ENCODE measurements at regions not wholly inside any gene's neighbourhood (a gene's known extent, or its start where the extent isn't known, plus 50 kb on each side); places are given as distances from the start of the nearest gene placed in this dataset.

DNA sequence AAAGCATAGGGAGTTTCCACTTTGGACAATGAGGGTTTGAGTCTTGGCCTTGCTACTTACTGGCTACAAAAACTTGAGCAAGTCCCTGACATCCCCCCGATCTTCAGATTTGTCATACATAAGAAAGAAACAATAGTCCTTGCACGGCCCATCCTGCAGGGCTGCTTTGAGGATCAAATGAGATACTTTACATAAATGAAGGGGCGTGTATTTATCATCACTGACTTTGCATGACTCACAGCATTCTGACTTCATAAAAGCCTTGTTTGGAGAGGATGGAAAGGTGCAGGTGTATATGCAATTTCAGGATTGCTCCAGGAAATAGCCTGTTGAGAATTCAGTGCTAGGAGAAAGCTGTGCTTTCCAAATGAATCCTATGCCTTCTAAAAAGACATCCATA lies 465.0 kb upstream of the MAF start:
- H3K27ac ChIP-seq = no peak overlapping the region
- TF ChIP-seq ZFX (IDR thresholded peaks at IDR 0.05) = no peak
- TF ChIP-seq, protein P1, sequence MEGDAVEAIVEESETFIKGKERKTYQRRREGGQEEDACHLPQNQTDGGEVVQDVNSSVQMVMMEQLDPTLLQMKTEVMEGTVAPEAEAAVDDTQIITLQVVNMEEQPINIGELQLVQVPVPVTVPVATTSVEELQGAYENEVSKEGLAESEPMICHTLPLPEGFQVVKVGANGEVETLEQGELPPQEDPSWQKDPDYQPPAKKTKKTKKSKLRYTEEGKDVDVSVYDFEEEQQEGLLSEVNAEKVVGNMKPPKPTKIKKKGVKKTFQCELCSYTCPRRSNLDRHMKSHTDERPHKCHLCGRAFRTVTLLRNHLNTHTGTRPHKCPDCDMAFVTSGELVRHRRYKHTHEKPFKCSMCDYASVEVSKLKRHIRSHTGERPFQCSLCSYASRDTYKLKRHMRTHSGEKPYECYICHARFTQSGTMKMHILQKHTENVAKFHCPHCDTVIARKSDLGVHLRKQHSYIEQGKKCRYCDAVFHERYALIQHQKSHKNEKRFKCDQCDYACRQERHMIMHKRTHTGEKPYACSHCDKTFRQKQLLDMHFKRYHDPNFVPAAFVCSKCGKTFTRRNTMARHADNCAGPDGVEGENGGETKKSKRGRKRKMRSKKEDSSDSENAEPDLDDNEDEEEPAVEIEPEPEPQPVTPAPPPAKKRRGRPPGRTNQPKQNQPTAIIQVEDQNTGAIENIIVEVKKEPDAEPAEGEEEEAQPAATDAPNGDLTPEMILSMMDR (conservative IDR thresholded peaks at IDR 0.05) = no peak

DNA sequence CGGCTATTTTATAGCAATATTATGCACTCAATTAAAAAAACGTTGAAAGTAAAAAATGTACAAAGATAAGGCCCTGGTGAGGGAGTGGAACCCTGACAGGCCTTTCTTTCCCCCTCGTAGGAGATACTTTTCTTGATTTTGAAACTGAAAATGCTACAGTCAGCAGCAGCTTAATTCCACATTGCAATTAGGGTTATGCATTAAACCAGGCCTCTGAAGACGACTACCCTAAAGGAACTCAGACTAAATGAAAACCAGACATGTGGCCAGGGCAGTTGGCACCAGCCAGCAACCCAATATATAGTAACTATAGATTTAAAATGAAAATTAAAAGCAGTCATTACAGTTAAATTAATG lies 463.2 kb upstream of the MAF start:
- TF ChIP-seq ZFX (IDR thresholded peaks at IDR 0.05) = no peak
- TF ChIP-seq, protein P1 (conservative IDR thresholded peaks at IDR 0.05) = no peak
- no peak overlapping the region for H3K27ac ChIP-seq

DNA sequence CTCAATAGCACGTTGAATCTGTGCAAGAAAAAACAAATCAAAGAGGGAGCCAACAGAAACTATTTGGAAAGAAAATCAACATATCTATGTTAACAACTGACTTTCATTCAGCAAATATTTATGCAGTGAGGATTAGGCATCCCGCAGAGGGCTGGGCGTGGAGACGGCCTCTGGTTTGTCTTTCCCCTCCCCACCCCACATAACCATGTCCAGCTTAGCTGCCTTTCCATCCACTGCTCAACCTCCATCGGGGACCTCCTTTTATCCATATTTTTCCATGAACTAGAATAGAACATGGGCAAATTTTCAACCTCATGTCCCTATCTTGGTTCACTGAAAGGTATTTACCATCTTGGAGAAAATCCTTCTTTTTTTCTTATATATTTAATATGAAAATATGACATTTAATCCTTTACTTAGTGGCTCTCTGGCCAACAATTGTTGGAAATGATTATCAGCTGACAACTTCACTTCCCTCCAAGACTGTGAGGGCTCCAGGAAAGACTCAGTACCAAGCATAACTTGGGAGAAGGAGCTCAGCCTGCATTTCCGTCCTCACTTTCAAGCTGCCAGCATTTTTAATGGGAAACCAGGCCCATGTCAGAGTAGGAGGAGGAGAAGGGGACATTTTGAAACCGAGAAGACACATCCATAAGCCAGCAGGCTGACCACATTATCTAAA lies 462.6 kb upstream of the MAF start:
- H3K27ac ChIP-seq = no peak overlapping the region
- no peak for TF ChIP-seq ZFX (IDR thresholded peaks at IDR 0.05)
- TF ChIP-seq, protein P1 (conservative IDR thresholded peaks at IDR 0.05) = no peak

DNA sequence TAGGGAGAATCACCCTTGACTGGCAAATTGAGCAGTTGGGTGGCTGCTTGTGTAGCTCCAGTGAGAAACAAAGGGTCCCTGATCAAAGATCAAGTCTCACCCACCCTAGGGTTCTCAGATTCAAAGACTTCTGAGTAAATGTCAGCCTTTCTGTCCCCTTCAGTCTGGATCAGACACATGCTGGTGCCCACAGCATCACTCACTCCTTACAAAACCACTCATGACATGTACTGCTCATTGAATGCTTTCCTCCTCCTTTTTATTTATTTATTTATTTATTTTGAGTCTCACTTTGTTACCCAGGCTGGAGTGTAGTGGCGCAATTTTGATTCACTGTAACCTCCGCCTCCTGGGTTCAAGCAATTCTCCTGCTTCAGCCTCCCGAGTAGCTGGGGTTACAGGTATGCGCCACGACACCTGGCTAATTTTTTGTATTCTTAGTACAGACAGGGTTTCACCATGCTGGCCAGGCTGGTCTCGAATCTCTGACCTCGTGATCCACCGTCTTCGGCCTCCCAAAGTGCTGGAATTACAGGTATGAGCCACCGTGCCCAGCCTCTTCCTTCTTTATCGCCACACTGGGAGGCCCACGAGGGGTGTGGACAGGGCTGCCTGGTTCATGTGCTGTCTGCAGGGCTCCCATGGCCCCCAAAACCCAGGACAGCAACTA lies 462.0 kb upstream of the MAF start:
- TF ChIP-seq ZFX (IDR thresholded peaks at IDR 0.05) = no peak
- TF ChIP-seq, protein P1 (conservative IDR thresholded peaks at IDR 0.05) = no peak
- H3K27ac ChIP-seq = no peak overlapping the region

DNA sequence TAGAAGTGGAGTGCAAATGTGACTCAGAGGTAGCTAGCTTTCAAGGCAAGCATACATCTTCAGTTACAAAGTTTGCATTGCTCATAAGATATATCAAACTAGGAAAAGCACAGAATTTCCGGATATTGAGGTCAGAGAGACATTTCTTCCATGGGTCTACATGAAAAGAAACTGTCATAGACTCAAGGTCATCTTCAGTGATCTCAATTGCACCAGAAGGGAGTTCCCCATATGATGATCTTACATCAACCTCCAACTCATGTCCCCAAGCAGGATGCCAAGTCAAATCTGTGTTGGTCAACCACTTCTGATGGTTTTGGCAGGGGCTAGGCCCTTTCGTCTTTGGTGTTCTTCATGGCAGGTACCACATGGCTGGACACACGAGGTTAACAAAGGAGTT lies 459.9 kb upstream of the MAF start:
- TF ChIP-seq, protein P1 (conservative IDR thresholded peaks at IDR 0.05) = no peak
- H3K27ac ChIP-seq = no peak overlapping the region

DNA sequence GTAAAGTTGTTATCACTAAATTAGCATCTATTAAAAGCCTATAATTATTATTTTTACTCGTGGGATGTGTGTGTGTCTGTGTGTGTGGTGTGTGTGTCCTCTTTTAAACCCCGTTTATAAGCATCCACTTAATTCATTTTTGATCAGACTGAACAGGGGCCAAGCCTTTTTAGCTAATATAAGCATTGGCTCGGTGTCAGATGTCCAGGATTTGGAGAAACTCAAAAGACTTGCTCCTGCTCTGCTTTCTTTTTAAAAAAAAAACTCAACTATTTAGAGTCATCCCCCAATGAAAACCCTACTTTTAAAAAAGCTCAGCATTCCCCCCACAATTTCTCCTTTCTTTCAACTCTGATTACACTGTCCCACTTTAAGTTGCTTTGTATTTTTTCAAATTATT lies 459.3 kb upstream of the MAF start:
- H3K27ac ChIP-seq = no peak overlapping the region
- no peak for TF ChIP-seq ZFX (IDR thresholded peaks at IDR 0.05)
- TF ChIP-seq, protein P1 (conservative IDR thresholded peaks at IDR 0.05) = no peak

DNA sequence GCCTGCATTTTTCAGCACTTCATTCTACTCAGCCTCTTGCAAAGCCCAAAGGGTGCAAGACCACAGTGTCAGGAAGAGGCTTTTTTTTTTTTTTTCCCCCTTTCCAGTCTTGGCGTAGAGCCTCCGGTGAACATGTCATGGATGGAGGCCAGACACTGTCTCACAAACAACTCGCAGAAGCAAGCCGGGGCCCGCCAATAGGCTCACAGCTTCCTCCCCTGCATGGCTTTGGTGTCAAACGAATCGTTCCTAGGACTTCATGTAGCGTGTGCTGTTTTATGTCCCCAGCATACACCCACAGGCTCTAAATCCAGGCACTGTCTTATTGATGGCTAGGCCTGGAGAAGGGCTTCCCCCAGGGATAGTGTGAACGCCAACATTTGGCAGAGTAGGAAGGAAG lies 457.7 kb upstream of the MAF start:
- TF ChIP-seq ZFX (IDR thresholded peaks at IDR 0.05) = no peak
- TF ChIP-seq, protein P1 (conservative IDR thresholded peaks at IDR 0.05) = no peak
- H3K27ac ChIP-seq = no peak overlapping the region

Measured in C4-2B (cell line).